ENCODE measurements at regions not wholly inside any gene's neighbourhood (a gene's known extent, or its start where the extent isn't known, plus 50 kb on each side); places are given as distances from the start of the nearest gene placed in this dataset.
"Not testable (repeated sequence)": the region's sequence is repeated elsewhere in the genome, so short reads cannot be mapped to it uniquely, and the experiment has no call there.

DNA sequence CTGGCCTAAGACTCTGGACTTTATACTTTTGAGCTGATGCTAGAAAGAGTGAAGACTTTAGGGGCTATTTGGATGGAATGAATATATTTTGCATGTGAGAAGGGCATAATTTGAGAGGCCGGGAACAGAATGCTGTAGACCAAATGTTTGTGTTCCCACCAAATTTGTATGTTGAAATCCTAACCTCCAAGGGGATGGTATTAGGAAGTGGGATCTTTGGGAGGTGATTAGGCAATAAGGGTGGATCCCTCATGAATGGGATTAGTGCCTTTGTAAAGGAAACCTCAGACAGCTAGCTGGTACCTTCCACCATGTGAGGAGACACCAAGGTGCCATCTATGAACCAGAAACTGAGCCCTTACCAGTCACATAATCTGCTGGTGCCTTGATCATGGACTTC lies 165.1 kb upstream of the S1PR3 start:
- Histone ChIP-seq H3K4me1 (peaks cover under 1% of the 10 kb centered on the region; the same call in 1 of the 2 replicates), H3K9me3 (peaks cover 9% of the 10 kb centered on the region), H3K27me3 (no peaks in the 10 kb centered on the region), H3K36me3 (no peaks in the 10 kb centered on the region), H3K4me2 (no peak overlapping the region), H3K9ac (no peak overlapping the region), H4K20me1 (no peaks in the 10 kb centered on the region), H3K4me3 (no peak overlapping the region), H3K27ac (no peak overlapping the region)
- TF ChIP-seq Cebpa-rat (IDR thresholded peaks at IDR 0.05): no peak

DNA sequence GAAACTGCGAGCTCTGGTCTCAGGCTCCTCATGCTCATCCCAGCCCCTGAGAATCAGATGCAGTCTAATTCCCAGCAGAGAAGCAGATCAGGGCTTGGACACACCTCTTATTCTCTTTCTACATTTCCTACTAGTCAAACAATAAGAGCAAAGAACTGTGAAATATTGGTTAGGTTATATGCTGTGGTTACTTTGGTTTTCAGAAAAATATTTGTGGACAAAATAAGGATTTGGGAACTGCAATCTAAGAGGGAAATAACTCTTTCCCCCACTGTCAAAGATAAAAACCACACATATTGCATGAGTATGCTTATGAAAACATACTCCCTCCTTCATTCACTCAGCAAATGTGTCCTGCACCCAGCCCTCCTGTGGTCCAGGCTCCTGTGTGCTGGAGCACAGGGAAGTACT lies 164.5 kb upstream of the S1PR3 start:
- Histone ChIP-seq H3K27ac (no peak overlapping the region), H3K9ac (no peak overlapping the region), H3K4me3 (no peak overlapping the region), H3K9me3 (peaks cover 4% of the 10 kb centered on the region), H4K20me1 (no peaks in the 10 kb centered on the region), H3K4me1 (peaks cover 6% of the 10 kb centered on the region; the same call in 1 of the 2 replicates), H3K36me3 (no peaks in the 10 kb centered on the region), H3K4me2 (no peak overlapping the region), H3K27me3 (no peaks in the 10 kb centered on the region)
- no peak for TF ChIP-seq Cebpa-rat (IDR thresholded peaks at IDR 0.05)

DNA sequence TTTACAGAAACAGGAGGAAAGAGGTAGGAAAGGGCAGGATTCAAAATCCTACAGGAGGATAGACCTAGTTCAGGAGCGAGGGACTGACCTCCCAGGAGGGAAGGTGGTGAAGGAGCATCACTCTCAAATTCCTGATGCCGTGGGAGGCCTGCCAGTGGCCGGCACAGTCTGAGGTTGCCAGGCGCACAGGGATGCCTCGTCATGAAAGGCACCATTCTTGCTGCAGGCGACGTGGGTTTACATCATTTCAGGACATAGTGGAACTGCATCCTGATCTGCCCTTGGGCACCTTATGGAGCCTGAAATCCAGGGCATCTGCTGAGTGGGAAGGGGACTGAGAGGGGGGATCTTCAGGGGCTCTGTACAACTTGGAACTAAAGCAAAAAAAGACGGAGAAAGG lies 163.2 kb upstream of the S1PR3 start:
- Histone ChIP-seq H3K27me3 (no peaks in the 10 kb centered on the region), H3K4me2 (no peak overlapping the region), H3K36me3 (no peaks in the 10 kb centered on the region), H4K20me1 (no peaks in the 10 kb centered on the region), H3K4me1 (peaks cover 13% of the 10 kb centered on the region; the same call in 1 of the 2 replicates), H3K9ac (no peak overlapping the region), H3K4me3 (no peak overlapping the region), H3K9me3 (no peaks in the 10 kb centered on the region; the same call in 1 of the 2 replicates), H3K27ac (no peak overlapping the region)
- no peak for TF ChIP-seq Cebpa-rat (IDR thresholded peaks at IDR 0.05)

- no peaks in the 10 kb centered on the region for H4K20me1 ChIP-seq
- no peak overlapping the region for H3K9ac ChIP-seq
- H3K27me3 ChIP-seq: no peaks in the 10 kb centered on the region
- H3K4me1 ChIP-seq: peaks cover 13% of the 10 kb centered on the region; the same call in 1 of the 2 replicates
- no peaks in the 10 kb centered on the region for H3K36me3 ChIP-seq
- H3K27ac ChIP-seq: no peak overlapping the region
- no peak for TF ChIP-seq Cebpa-rat (IDR thresholded peaks at IDR 0.05)
- no peak overlapping the region for H3K4me2 ChIP-seq
- no peak overlapping the region for H3K4me3 ChIP-seq
- H3K9me3 ChIP-seq: no peaks in the 10 kb centered on the region; the same call in 1 of the 2 replicates
Observed at GRCh38 chr9:88828492-88828974, 162.7 kb upstream of the S1PR3 start.

DNA sequence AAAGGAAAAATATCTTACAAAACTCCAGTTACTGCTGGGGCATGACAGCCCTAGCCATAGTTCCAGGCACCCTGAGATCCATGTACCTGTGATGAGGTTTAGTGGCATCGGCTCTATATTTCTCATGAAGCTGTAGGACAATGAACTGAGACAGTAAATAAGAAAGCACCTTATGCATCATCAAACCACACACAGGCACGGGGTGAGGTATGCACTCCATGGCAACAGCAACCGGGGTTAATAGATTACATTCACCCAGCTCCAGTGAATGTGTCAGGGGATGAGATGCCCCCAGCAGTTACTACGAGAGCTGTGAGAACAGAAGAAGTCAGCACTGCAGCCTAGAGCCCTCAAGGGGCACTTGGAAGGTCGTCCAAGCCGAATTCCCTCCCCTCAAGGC lies 162.0 kb upstream of the S1PR3 start:
- no peak for TF ChIP-seq Cebpa-rat (IDR thresholded peaks at IDR 0.05)
- Histone ChIP-seq H3K9me3 (no peaks in the 10 kb centered on the region; the same call in 1 of the 2 replicates), H3K9ac (no peak overlapping the region), H3K4me2 (no peak overlapping the region), H3K4me1 (peaks cover 17% of the 10 kb centered on the region), H3K27ac (no peak overlapping the region), H3K4me3 (no peak overlapping the region), H3K27me3 (no peaks in the 10 kb centered on the region), H3K36me3 (no peaks in the 10 kb centered on the region), H4K20me1 (no peaks in the 10 kb centered on the region)

DNA sequence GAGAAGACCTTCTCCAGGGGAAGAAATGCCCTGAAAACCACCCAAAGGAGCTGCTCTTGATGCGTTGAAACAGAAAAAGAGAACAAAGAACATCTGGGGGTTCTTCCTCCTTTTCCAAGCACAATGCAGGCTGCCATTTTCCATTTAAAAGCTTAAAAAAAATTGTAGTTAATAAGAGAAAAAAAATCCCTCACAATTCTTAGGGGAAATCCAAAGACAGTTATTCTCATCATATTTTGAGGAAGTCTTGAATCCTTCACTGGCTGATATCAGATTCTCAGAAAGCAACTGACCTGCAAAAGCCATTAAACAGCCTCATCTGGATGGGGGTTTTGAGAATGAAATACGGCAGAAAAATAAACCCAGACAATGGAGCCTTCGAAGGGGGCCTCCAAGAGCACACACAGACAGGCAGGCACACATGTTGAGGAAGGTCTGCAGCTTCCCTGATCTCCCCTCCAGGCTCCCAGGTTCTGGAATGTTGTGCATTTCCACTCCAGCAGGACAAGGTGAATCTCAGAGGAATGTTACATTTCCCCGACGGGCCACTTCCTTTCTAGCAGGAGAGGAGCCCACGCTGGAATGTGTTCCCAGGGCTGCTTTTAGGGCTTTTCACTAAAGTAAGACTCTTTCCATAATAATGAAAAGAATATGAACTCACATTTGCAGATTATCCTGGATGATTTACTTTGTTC lies 159.4 kb upstream of the S1PR3 start:
- H3K9me3 ChIP-seq: no peaks in the 10 kb centered on the region; the same call in 1 of the 2 replicates
- H4K20me1 ChIP-seq: no peaks in the 10 kb centered on the region
- H3K9ac ChIP-seq: no peak overlapping the region
- H3K36me3 ChIP-seq: no peaks in the 10 kb centered on the region
- no peaks in the 10 kb centered on the region for H3K27me3 ChIP-seq
- no peak for TF ChIP-seq Cebpa-rat (IDR thresholded peaks at IDR 0.05)
- no peak overlapping the region for H3K27ac ChIP-seq
- H3K4me3 ChIP-seq: no peak overlapping the region
- peaks cover 38% of the 10 kb centered on the region for H3K4me1 ChIP-seq
- H3K4me2 ChIP-seq: peak overlapping the region; percentile 23; the same call in 1 of the 2 replicates

DNA sequence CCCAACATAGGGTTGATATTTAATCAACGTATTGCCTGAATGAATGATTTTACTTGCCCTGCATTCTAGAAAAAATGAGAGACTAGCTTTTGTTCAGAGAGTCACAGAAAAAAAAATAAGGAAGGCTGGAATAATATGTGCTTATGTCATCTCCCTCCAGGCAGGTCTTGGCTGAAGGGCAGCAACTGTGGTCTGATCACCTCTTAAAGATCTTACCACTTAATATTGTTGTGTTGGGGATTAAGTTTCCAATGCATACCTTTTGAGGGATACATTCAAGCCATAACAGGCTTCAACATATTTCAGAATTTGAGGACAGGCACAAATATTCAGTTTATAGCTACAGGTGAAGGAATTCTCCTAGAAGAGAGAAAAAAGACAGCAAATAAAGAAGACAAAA lies 157.3 kb upstream of the S1PR3 start:
- TF ChIP-seq Cebpa-rat (IDR thresholded peaks at IDR 0.05): no peak
- H3K36me3 ChIP-seq: no peaks in the 10 kb centered on the region
- H3K27me3 ChIP-seq: no peaks in the 10 kb centered on the region

DNA sequence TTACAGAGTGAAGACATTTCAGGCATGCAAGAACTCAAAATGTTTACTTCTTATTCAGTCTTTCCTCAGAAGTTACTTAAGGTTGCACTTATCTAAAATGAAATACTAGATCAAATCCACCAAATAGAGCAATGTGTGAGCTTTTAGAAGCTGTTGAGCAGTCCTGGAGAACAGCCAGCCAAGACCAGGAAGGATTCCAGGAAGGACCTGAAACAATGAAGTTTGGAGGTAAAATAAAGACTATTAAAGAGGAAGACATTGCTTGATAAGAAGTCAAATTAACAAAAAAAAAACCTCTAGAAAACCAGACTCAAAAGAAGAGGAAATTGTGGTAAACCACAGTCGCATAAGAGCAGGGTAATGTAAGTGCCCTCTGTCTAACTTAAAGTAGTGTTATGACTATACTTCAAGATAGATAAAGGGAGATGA lies 156.2 kb upstream of the S1PR3 start:
- no peak for TF ChIP-seq Cebpa-rat (IDR thresholded peaks at IDR 0.05)
- H3K27ac ChIP-seq: no peak overlapping the region
- H3K4me2 ChIP-seq: peak overlapping the region; percentile 75

More for the DNA sequence above, 157.3 kb upstream of the S1PR3 start:
- Histone ChIP-seq H3K4me2 (no peak overlapping the region), H3K27ac (no peak overlapping the region), H4K20me1 (no peaks in the 10 kb centered on the region), H3K9ac (no peak overlapping the region), H3K4me3 (no peak overlapping the region), H3K9me3 (no peaks in the 10 kb centered on the region; the same call in 1 of the 2 replicates), H3K4me1 (peaks cover 38% of the 10 kb centered on the region)

DNA sequence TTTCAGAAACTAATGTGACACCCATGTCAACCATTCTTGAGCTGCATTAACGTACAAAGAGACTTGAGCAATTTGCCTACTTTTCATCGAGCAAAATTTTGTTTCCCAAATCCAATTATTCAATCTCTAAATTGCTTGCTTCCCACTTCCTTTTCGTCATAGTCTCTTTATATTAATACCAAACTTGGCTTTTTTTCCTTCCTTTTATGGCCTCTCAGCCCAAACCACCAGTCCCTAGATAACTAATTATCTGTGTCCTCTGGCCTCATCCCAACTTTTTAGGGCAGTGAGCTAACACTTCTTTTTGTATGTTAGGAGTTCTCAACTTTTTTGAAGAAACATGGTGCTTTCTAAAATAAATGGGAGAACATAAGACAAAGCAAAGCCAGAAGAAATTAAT lies 155.5 kb upstream of the S1PR3 start:
- H3K27me3 ChIP-seq: no peaks in the 10 kb centered on the region
- H3K4me3 ChIP-seq: no peak overlapping the region
- H3K9me3 ChIP-seq: peaks cover 4% of the 10 kb centered on the region; the same call in 1 of the 2 replicates
- H3K4me1 ChIP-seq: peaks cover 38% of the 10 kb centered on the region
- H3K9ac ChIP-seq: no peak overlapping the region
- H3K4me2 ChIP-seq: peak overlapping the region; percentile 75
- H4K20me1 ChIP-seq: no peaks in the 10 kb centered on the region
- no peak overlapping the region for H3K27ac ChIP-seq
- TF ChIP-seq Cebpa-rat (IDR thresholded peaks at IDR 0.05): no peak
- H3K36me3 ChIP-seq: no peaks in the 10 kb centered on the region

More for the DNA sequence above, 156.2 kb upstream of the S1PR3 start:
- Histone ChIP-seq H3K4me3 (no peak overlapping the region), H3K4me1 (peaks cover 38% of the 10 kb centered on the region), H3K27me3 (no peaks in the 10 kb centered on the region), H3K9ac (no peak overlapping the region), H3K9me3 (no peaks in the 10 kb centered on the region; the same call in 1 of the 2 replicates), H3K36me3 (no peaks in the 10 kb centered on the region), H4K20me1 (no peaks in the 10 kb centered on the region)

GRCh38 chr9:88837731-88838130 lies 153.5 kb upstream of the S1PR3 start:
- Histone ChIP-seq H3K27ac (no peak overlapping the region), H3K9ac (no peak overlapping the region), H3K27me3 (no peaks in the 10 kb centered on the region), H3K36me3 (no peaks in the 10 kb centered on the region), H3K4me1 (peaks cover 26% of the 10 kb centered on the region), H4K20me1 (no peaks in the 10 kb centered on the region), H3K9me3 (peaks cover 4% of the 10 kb centered on the region; the same call in 1 of the 2 replicates), H3K4me2 (no peak overlapping the region), H3K4me3 (no peak overlapping the region)
- TF ChIP-seq Cebpa-rat (IDR thresholded peaks at IDR 0.05): no peak

DNA sequence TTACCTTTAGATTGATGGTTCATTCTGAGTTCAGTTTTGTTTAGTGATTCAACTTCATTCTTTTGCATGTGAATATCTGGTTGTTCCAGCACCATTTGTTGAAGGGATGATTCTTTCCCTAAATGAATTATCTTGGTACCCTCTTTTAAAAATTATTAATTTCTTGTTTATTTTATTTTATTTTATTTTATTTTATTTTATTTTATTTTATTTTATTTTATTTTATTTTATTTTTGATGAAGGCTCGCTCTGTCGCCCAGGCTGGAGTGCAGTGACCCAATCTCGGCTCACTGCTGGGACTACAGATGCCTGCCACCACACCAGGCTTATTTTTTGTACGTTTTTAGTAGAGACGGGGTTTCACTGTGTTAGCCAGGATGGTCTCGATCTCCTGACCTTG lies 141.4 kb upstream of the S1PR3 start:
- not testable (repeated sequence) for H3K27ac ChIP-seq, H3K4me2 ChIP-seq, H3K9ac ChIP-seq, H3K4me3 ChIP-seq, H3K27me3 ChIP-seq, H4K20me1 ChIP-seq, H3K36me3 ChIP-seq
- Histone ChIP-seq H3K4me1 (peaks cover 19% of the 10 kb centered on the region), H3K9me3 (peaks cover 30% of the 10 kb centered on the region)
